HG03159 (cell line): ENCODE measurements at regions not wholly inside any gene's neighbourhood (a gene's known extent, or its start where the extent isn't known, plus 50 kb on each side); places are given as distances from the start of the nearest gene placed in this dataset.

Experiments used
- ATAC-seq: cut with Tn5 transposase; IDR thresholded peaks from one replicate; pipeline ENCODE4 v1.9.1; 2021; ENCODE audit warnings: mild to moderate bottlenecking, moderate library complexity; ENCODE audit not compliant: unreplicated experiment

DNA sequence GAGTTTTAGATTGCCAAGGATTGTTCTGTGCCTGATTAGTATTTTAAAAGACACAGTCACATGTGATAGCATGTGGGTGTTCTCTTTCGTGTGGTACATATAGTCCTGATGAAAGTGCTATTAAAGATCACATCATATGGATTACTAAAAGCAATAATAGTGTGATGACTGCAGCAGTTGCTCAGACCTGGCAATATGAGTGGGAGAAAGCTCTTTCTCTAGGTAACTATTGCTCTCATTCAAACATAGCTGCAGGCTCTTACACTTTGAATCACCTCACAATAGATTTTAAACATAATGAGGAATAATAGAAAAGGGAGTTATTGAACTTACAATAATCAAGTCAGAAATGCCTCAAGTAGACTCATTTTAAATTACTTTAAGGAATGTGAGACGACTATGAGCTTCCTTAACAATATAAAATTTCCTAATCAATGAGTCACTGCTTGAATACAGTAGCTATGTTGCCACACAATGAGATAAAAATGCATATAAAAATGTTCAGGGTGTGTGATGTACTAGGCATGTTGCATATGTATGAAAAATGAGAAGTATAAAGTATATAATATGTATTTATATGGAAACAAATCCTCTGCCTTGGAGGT is 452.1 kb downstream of the TMX3 start:
- ATAC-seq = no peak

DNA sequence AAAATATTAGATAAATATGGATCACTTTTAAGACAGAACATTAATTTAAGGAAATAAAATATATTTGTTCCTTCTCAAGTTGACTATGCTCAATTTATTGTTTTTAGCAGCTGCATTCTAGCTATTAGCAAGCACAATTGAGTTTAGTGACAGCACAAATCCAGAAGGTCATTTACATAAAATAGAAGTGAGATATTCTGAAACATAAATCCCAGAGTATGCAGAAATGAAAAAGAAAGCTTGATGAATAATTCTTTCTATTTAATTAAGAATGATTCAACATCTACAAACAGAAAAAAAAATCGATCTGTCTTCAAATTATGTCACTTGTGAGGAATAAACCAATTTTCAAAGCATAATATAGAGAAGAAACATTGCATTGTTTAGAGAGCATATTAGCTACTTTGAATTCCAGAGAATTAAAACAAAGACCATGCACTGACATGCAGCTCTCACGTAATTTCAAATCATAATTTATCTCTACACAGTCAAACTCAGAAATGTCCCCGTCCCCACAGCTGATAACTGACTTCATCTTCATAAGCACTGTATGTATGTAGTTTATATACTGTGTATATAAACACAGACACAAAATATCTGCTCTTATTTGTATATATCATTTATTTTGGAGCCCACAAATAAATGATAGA is 458.4 kb downstream of the TMX3 start:
- no peak for ATAC-seq

DNA sequence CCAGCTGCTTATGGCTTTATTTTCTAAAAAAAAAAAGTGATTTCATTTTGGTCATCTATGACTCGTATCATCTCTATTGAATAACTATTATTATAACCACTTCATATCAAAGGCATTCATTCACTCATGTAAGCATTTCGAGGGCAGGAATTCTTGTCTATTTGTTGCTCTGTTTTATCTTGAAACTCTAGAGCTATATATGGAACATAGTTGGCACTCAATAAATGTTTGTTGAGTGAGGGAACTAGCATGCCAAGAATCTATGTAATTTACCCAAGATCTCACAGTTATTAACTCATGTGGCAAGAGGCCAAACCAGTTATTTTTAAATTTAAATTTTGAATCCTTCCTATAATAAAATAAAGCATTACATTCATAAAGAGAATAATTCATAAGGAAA is 470.1 kb downstream of the TMX3 start:
- no peak for ATAC-seq

DNA sequence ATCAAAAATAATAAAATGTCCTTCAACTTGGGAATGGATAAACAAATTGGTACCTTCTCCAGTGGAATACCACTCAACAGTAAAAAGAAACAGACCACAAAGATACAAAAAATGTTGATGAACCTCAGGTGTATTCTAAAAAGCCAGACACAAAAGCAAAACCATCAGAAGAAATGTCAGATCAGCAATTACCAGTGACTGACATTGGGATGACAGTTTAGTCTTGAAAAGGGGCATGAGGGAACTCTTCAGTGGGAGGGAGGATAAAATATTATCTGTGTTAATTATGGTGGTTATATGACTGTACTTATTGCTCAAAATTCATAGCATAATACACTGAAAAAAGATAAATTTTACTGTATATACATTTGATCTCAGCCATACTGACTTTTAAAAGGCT is 473.0 kb downstream of the TMX3 start:
- no peak for ATAC-seq

DNA sequence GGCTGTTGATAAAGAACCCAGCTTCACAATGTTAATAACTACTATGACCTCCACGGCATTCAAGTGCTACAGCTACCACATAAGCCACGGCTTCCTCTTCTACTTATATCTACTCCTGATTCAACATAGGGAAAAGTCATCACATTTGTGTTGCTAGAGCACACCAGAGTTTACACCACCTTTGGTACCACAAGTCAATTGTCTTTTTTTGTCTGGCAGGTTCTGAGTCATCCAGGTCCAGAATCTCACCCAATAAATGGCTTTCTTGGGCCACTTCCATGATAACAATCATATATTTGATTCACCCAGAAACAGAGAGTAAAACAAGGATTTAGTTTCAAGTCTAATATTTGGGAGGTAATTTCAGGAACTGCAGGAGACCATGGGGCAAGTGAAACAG is 480.2 kb downstream of the TMX3 start:
- no peak for ATAC-seq

DNA sequence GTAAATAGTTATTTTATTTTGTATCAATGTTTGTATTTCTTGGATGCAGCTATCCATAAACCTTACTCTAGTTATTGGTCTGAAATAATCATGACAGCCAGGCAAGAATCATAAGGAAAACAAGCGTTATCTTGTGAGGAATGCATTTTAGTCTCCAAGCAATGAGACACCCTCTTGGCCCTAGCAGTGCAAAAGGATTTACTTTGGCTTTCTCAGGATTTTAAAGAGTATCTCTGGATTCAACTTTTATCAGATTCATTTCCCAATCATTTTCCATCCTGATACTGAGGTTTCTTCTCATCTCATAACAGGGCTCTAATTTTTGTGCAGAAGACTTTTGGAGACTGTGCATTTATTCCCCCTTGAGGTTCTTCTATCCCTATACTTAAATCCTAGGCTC is 480.8 kb downstream of the TMX3 start:
- no peak for ATAC-seq

DNA sequence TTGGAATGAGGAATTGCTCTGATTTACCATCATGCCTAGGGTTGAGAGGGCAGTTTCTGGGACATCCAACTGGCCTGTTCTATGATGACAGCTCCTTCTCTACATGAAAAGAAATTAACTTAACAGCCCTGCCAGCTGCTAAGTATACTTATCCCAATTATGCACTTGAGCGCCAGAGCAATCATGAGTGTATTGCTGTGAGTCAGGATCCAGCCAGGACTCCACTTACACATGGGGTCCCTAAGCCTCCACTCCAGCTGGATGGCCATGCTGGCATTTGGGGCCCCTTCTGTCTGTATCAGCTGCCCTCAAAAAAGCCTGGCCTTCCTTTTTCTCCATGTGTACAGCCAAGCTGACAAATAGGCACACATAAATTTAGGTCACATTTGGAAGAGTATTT is 481.9 kb downstream of the TMX3 start:
- no peak for ATAC-seq

DNA sequence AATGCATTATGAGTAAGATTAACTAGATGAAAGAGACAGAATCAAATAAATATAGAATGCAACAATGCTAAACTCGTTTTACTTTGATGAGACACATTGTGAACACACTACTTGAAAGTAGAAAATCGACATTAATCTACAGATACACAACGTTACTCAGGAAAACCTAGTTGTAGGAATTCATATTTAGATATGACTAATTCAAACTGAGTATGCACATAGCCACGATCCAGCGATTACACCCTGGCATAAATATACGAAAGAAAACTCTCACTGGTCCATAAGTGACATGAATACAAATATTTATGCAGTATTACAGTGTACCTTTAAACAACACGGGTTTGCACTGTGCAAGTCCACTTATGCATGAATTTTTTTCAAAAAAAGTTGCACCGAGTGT is 485.6 kb downstream of the TMX3 start:
- ATAC-seq = no peak

DNA sequence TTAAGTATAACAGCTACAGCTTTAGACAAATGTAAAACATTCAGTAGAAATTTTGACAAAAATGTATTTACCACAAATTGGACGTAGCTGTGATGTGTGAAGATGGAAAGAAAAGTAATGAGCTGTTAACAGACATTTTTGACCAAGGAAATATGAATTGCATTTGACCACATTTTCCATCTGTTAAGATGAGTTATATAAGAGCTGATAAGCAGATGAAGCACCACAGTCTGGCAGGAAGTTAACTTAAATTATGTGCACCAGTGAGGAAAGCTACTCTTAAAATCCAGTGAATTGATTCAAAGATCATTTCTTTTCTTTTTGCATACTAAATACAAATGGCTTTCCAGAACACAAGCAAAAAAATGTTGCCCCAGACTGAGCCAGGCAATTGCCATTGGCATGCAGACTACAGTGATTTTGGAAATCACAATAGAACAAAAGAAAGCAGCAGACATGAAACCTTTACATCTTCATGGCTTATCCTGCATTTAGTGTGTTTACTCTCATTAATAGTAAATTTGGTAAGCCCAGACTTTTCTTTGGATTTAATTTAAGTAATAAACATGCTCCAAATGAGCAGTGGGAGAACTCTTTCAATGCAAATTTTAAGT is 493.7 kb downstream of the TMX3 start:
- no peak for ATAC-seq

DNA sequence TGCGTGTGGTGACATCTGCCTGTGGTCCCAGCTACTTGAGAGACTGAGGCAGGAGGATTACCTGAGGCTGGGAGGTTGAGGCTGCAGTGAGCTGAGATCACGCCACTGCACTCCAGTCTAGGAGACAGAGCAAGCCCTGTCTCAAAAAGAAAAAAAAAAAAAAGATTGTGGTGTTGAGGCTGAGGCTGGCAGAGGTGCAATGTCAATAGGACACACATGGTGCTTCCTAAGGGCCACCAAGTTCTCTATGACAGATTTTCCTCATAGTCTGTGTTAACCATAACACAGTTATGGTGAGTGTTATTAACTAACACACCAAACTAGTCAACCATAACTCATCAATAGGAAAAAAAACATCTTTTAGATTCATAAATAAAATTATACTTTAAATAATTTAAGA is 494.4 kb downstream of the TMX3 start:
- ATAC-seq = no peak

DNA sequence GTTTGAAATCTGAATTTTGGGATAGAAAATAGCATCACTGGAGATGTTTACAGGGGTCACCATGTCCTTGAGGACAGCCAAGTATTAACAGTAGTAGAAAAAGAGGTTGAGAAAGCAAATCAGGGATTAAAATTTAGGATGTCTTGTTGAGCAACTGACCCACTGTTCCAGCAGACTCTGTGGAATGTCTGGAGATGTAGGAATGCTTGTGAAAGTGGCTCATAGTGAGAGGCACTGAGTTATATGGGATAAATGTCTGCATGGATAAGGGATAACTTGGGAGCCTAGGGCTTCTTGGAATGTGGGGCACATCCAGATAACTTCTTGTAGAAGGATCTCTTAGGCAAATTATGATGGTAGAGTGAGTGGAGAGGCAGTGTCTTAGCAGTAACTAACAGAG is 495.0 kb downstream of the TMX3 start:
- no peak for ATAC-seq

DNA sequence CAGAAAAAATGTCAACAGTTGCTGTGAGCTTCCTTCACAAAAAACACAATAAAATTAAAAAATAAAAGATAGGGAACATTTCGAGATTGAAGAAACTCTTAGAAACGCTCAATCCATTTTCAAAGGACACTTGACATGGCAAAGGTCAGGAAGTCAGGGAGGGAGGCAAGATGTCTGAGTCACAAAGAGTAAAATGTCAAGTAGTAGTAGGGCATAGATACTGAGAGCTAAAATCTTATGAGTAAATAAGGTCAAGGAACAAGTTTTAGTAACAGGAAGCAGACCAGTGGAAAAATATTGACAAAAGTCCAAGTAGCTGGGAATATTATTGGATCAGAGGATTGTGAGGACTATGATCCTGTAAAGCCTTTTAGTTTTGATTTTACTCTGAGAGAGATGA is 495.6 kb downstream of the TMX3 start:
- ATAC-seq = no peak

DNA sequence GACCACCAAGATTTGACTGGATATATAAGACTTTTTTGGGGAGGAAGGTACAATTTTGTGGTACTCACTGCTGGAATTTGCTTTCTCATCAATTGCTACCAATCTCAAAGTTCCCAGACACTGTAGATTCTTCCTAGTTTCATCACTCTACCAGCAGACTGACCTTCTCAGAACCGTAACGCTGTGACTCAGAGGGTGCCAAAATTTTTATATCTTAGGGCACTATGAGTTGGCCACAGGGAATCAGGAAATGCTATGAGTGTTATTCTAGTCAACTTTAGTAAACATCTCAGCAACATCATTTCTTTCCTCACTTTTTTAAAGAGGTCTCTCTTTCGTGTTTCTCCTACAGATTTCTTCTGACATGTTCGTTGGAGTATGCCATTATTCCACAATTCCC is 499.0 kb downstream of the TMX3 start:
- no peak for ATAC-seq

DNA sequence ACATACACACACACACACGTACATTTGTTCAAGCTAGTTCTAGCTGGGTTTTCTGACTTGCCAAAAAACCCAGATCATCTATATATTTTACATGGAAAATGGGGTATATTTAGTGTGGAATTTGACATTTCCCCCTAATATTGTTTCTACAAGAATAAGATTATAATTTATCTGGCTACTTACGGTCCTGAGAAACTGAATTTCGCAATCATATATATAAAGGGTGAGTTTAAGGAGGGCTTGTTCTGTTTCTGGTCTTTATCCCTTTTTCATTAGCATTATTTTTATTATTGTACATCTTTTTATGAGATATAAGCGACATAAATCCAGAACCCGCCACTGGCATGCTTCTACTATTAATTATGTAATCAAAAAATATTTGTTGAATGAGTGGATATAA is 528.9 kb downstream of the TMX3 start:
- no peak for ATAC-seq

DNA sequence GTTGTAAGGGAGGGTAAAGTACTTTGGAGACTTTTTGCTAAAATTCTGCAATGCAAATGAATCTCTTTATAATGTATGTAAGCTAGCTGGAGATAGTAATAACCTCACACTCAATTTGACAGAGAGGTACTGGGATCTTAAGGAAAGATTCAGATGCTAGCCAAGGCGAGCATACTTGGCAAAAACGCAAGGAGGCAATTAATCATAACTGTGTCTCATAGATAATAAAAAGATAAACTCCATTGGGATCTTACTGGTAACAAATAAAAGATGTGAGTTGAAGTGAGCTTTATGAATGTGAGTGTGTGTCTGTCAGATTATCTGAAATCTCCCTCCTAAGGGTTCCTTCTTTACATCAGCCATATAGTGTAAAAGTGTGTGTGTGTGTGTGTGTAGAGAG is 533.0 kb downstream of the TMX3 start:
- ATAC-seq = no peak

DNA sequence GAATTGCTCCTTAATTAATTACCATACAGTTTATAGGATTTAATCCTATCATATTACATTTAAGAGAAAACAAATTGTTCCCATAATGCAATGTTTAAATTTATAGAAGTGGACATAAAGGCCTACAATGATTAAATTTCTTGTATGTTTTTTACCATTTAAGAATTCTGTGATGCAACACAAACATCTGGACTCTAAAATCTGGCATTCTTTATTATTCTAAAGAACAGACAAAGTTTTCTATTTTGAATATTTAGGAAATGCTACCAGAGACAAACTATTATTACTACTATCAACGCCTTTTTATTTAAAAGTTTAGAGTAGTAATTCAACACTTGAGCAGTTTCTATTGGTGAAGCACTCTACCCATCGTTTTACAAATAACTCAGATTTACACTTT is 535.1 kb downstream of the TMX3 start:
- no peak for ATAC-seq

DNA sequence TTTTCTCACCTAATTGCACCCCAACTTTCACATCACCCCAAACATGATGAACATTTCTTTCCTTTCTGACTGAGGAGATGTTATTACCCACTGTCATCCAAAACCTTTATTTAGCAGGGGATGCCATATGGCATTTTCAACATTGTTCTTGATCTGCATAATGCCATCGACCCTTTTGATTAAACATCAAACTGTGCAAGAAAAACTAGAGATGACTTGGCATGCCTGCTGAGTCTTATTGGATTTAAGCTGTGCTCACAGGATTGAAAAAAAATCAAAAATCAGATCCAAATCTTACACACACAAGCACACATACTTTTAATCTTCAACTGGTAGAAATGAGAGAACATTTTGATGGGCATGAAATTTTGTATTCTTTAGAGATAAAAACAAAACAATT is 536.0 kb downstream of the TMX3 start:
- no peak for ATAC-seq

DNA sequence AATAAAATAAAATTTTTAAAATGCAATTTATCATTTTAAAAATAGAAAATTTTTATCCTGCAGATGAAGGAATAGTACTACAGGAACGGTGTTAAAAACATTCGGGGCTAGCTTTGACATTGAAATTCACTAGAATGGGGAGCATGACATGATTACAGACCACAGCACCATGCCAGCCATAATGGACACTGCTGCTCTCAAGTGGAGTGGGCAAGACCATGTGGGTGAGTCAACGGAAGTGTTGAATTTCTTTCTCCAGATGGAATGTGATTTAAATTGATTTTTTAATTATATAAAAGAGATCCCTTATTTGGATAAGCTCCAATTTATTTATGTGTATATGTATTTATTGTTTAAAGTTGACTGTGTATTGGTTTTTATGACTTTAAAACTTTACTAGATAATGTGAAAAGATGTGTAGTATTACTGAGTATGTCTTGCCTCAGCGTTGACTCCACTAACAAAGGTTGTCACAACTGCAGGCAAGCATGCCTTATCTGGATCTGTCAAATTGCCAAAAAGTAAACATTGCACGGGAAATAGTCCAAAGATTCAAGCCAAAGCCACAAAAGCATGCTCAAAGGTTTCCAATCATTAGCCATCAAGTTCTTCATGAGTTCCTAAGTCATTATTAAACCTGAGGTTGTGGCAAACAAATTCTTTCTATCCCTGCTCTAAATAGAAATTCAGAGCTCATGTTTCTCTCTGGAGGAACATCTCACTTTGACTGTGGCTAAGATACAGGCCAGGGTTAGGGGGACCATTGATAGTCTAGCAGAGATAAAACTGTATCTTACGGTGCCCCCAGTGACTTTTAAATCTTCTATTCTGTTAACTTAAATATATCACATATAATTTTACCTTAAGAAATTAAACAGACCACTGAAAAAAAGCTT is 536.9 kb downstream of the TMX3 start:
- no peak for ATAC-seq

DNA sequence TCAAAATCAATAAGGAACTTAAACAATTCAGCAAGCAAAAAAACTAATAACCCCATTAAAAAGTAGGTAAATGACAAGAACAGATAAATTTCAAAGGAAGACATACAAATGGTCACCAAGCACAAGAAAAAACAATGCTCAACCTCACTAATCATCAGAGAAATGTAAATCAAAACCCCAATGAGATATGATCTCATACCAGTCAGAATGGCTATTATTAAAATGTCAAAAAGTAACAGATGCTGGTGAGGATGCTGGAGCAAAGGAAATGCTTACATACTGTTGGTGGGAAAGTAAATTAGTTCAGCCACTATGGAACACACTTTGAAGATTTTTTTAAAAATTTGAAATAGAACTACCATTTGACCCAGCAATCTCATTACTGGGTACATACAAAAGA is 538.0 kb downstream of the TMX3 start:
- ATAC-seq = no peak

DNA sequence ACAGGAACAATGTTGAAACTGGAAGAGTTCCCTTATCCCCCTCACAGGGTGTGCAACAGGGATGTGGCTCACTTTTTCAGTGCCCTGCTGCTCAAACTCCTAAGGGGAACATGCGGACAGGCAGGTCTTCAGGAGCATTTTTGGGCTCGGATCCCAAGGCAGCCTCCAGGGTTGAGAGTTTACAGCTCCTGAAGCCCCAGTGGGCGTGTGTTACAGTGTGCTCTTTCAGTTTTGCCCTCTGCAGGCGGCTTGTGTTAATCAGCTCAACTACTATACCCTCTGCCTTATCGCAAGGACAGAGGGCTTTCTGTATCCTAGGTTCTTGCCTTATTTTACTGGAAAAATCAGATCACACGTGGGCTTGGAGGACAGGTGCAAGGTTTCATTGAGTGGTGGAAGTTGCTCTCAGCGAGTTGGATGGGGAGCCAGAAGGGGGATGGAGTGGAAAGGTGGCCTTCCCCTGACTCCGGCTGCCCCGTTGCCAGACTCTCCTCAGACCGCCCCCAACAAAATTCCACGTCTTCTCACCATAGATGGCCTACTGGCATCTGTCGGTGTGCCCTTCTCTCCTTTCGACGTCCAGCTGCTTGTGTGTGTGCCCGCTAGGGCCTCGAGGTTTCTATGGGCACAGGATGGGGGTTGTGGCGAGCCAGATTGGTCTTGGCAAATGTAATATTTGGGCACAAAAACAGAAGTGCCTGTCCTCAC is 541.9 kb downstream of the TMX3 start:
- no peak for ATAC-seq

DNA sequence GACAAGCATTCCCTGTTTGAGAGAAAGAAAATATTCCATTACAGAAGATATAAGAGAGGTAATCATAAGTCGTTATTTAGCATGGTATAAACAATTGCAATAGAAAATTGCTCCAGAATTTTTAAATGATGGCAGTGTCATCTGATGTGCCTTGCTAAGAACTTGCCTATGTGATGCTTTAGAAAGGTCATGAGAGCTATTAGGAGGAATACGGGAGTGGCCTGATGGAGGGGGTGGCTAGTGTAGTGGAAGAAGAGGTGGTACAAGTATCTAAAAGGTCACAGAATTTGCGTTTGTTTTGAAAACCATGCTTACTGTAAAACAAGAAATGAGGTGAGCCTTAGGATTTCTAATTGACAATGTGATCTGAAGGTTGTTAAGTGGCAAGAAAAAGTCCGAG is 550.0 kb downstream of the TMX3 start:
- ATAC-seq = no peak
